ENCODE measurements at regions not wholly inside any gene's neighbourhood (a gene's known extent, or its start where the extent isn't known, plus 50 kb on each side); places are given as distances from the start of the nearest gene placed in this dataset.

- TF ChIP-seq CTCF (IDR thresholded peaks at IDR 0.05) (no peak), YY1 (IDR thresholded peaks at IDR 0.05; ENCODE audit: low read depth) (no peak), REST (IDR thresholded peaks at IDR 0.05; ENCODE audit: low read depth, low read length) (no peak), CHD2 (IDR thresholded peaks at IDR 0.05; ENCODE audit: low read length, partially characterized antibody) (no peak), USF2 (IDR thresholded peaks at IDR 0.05; ENCODE audit: borderline replicate concordance, low read depth, low read length) (no peak), TEAD4 (IDR thresholded peaks at IDR 0.05; ENCODE audit: borderline replicate concordance, insufficient read depth) (no peak), EP300 (IDR thresholded peaks at IDR 0.05; ENCODE audit: borderline replicate concordance in 1 of 2, low read depth in 1 of 2, low read length in 1 of 2) (no peak), MXI1 (IDR thresholded peaks at IDR 0.05; ENCODE audit: low read depth, low read length) (no peak)
Measured at GRCh38 chr6:14719270-14719669, 526.6 kb upstream of the JARID2 start.

Data from SK-N-SH (cell line).